Suprapubic skin (tissue), 4 donors: ENCODE measurements at regions not wholly inside any gene's neighbourhood (a gene's known extent, or its start where the extent isn't known, plus 50 kb on each side); places are given as distances from the start of the nearest gene placed in this dataset.
"Not testable (repeated sequence)": the region's sequence is repeated elsewhere in the genome, so short reads cannot be mapped to it uniquely, and the experiment has no call there.

Experiments used
- POLR2A ChIP-seq, 2 donors: fragments of 450-650 bp; IDR thresholded peaks; one replicate each; pipeline ENCODE4 v1.6.1; 2017; ENCODE audit warnings: antibody characterized with exemption in 2 of 2, mild to moderate bottlenecking in 2 of 2, moderate library complexity in 2 of 2
- POLR2AphosphoS5 ChIP-seq, 3 donors: sonication (generic); formaldehyde crosslinking; IDR thresholded peaks; one replicate each; pipeline ENCODE4 v1.6.1; 2017; ENCODE audit warnings: antibody characterized with exemption in 3 of 3
- TF ChIP-seq, protein P1 (sequence below), 2 donors: fragments of 200-600 bp in 1 of 2; fragments of 450-650 bp in 1 of 2; sonication (generic) in 1 of 2; IDR thresholded peaks; one replicate each; pipeline ENCODE4 v1.5.1; 2016 to 2019; ENCODE audit warnings: antibody characterized with exemption in 2 of 2, mild to moderate bottlenecking in 1 of 2, moderate library complexity in 1 of 2

DNA sequence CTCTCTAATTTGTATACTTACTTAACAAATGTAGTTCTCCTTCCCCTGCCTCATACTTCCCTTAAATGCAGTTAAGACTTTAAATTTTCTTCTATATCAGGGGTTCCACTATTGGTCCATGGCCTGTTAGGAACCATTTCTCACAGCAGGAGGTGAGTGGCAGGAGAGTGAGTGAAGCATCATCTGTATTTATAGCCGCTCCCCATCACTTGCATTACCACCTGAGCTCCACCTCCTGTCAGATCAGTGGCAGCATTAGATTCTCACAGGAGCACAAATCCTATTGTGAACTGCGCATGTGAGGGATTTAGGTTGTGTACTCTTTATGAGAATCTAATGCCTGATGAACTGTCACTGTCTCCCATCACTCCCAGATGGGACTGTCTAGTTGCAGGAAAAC lies 72.1 kb upstream of the ALB start:
- not testable (repeated sequence) for TF ChIP-seq POLR2AphosphoS5, POLR2A (IDR thresholded peaks at IDR 0.05)
- TF ChIP-seq, protein P1, sequence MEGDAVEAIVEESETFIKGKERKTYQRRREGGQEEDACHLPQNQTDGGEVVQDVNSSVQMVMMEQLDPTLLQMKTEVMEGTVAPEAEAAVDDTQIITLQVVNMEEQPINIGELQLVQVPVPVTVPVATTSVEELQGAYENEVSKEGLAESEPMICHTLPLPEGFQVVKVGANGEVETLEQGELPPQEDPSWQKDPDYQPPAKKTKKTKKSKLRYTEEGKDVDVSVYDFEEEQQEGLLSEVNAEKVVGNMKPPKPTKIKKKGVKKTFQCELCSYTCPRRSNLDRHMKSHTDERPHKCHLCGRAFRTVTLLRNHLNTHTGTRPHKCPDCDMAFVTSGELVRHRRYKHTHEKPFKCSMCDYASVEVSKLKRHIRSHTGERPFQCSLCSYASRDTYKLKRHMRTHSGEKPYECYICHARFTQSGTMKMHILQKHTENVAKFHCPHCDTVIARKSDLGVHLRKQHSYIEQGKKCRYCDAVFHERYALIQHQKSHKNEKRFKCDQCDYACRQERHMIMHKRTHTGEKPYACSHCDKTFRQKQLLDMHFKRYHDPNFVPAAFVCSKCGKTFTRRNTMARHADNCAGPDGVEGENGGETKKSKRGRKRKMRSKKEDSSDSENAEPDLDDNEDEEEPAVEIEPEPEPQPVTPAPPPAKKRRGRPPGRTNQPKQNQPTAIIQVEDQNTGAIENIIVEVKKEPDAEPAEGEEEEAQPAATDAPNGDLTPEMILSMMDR (IDR thresholded peaks at IDR 0.05): not testable (repeated sequence)
